GM12878 (cell line): ENCODE measurements at regions not wholly inside any gene's neighbourhood (a gene's known extent, or its start where the extent isn't known, plus 50 kb on each side); places are given as distances from the start of the nearest gene placed in this dataset.
A peak's percentile ranks its signal among the peaks of the same experiment; 100 is the strongest.

Source experiments
- ATAC-seq: fragments of 200-7000 bp; cut with Tn5 transposase; 3 replicates; pipeline ENCODE4 v1.9.1; 2020; ENCODE audit warnings: mild to moderate bottlenecking, moderate library complexity
- BruUV-seq: library from RNA; stranded (reverse); fragments of 400-500 nt; replicated peaks from 2 replicates; lab custom pipeline; 2021; lab: Mats Ljungman, UMichigan
- CTCF ChIA-PET: fragments of 300-600 bp; sonication (Branson Sonifier 250); formaldehyde crosslinking; extraction: SDS; loops from one replicate; lab custom pipeline; 2021; ENCODE audit warnings: inconsistent platforms; lab: Yijun Ruan, JAX
- POLR2A ChIA-PET: fragments of 350-600 bp; formaldehyde crosslinking; extraction: SDS; loops from one replicate; lab custom pipeline; 2021; ENCODE audit warnings: inconsistent platforms; lab: Charles Lee
- RAD21 ChIA-PET: fragments of 300-600 bp; sonication (Branson Sonifier 250); formaldehyde crosslinking; loops from one replicate; lab custom pipeline; 2023; ENCODE audit warnings: antibody characterized with exemption; ENCODE audit not compliant: unreplicated experiment; lab: Charles Lee
- SMC1A ChIA-PET: fragments of 300-600 bp; sonication (Branson Sonifier 250); formaldehyde crosslinking; loops from one replicate; lab custom pipeline; 2023; ENCODE audit not compliant: unreplicated experiment, uncharacterized antibody; lab: Charles Lee
- DNase-seq: peaks from one replicate; pipeline ENCODE4 v3.0.0-alpha.2; 2011; ENCODE audit warnings: low read depth, low spot score
- FAIRE-seq: peaks from 3 replicates; lab custom pipeline; 2011; peaks lifted over from hg19 to GRCh38; lab: Jason Lieb, UNC
- H2AFZ ChIP-seq: 2 replicates; pipeline ENCODE4 v1.6.0; 2011; ENCODE audit warnings: low read depth, low read length, control low read depth; ENCODE audit not compliant: control insufficient read depth
- H3K27ac ChIP-seq: 2 replicates; pipeline ENCODE4 v1.5.1; 2011; ENCODE audit warnings: control low read depth; ENCODE audit not compliant: control insufficient read depth, insufficient read depth
- H3K27me3 ChIP-seq, 2 experiments: replicated peaks in 1 of 2; 2 replicates each; pipeline versions ENCODE4 v1.6.0 to v1.6.1; 2011; ENCODE audit warnings: low read length in 1 of 2; ENCODE audit not compliant: control insufficient read depth in 2 of 2, insufficient read depth in 2 of 2
- H3K36me3 ChIP-seq, 2 experiments: 2 replicates each; pipeline ENCODE4 v1.5.1; 2011; ENCODE audit warnings: low read length in 1 of 2; ENCODE audit not compliant: control insufficient read depth in 2 of 2, insufficient read depth in 2 of 2
- H3K4me1 ChIP-seq: 2 replicates; pipeline ENCODE4 v1.6.1; 2011; ENCODE audit warnings: mild to moderate bottlenecking, low read length, moderate library complexity, mixed read lengths; ENCODE audit not compliant: control insufficient read depth, insufficient read depth
- H3K4me2 ChIP-seq: 2 replicates; pipeline ENCODE4 v1.6.0; 2011; ENCODE audit warnings: control low read depth; ENCODE audit not compliant: control insufficient read depth, insufficient read depth
- H3K4me3 ChIP-seq: fragments of 200-600 bp; sonication (generic); 2 replicates; pipeline ENCODE4 v1.5.1; 2016
- H3K79me2 ChIP-seq: 2 replicates; pipeline ENCODE4 v1.6.0; 2011; ENCODE audit warnings: low read length; ENCODE audit not compliant: control insufficient read depth, insufficient read depth
- H3K9ac ChIP-seq: 2 replicates; pipeline ENCODE4 v1.8.0; 2011; ENCODE audit warnings: low read length, control low read depth, mixed read lengths; ENCODE audit not compliant: control insufficient read depth, insufficient read depth
- H3K9me3 ChIP-seq: replicated peaks from 3 replicates; pipeline ENCODE4 v1.5.1; 2011; ENCODE audit warnings: mild to moderate bottlenecking, low read length; ENCODE audit not compliant: control insufficient read depth, insufficient read depth
- H4K20me1 ChIP-seq: 2 replicates; pipeline ENCODE4 v1.6.0; 2011; ENCODE audit not compliant: control insufficient read depth, insufficient read depth
- IKZF2 ChIP-seq, 2 experiments: fragments of 450-650 bp; IDR thresholded peaks; 2 replicates each; pipeline ENCODE4 v1.6.1; 2017; ENCODE audit warnings: mild to moderate bottlenecking in 2 of 2, moderate library complexity in 2 of 2
- PAX5 ChIP-seq: IDR thresholded peaks from 2 replicates; pipeline ENCODE4 v1.6.1; 2011; ENCODE audit warnings: low read depth, low read length, borderline replicate concordance
- SPI1 ChIP-seq: IDR thresholded peaks from 2 replicates; pipeline ENCODE4 v1.6.1; 2011; ENCODE audit warnings: low read depth, mild to moderate bottlenecking, low read length, moderate library complexity, borderline replicate concordance; ENCODE audit not compliant: insufficient read depth
- ZBTB11 ChIP-seq: fragments of 450-650 bp; formaldehyde crosslinking; IDR thresholded peaks from 2 replicates; pipeline ENCODE4 v1.5.0; 2022; ENCODE audit warnings: mild to moderate bottlenecking, missing genetic modification characterization
- ZNF687 ChIP-seq: fragments of 450-650 bp; IDR thresholded peaks from 2 replicates; pipeline ENCODE4 v1.6.1; 2017; ENCODE audit warnings: mild to moderate bottlenecking, moderate library complexity
- WGBS: methylation state at CpG from one replicate; pipeline ENCODE4 v1.1.6; 2016; ENCODE audit warnings: low lambda C conversion rate; ENCODE audit not compliant: insufficient replicate concordance, insufficient coverage; ENCODE audit errors: missing lambda C conversion rate; 5-methylcytosine and 5-hydroxymethylcytosine counted together
- in situ Hi-C: fragments of 300-500 bp; cut with MboI; formaldehyde crosslinking; loops from 9 replicates; pipeline ENCODE4 v1.14.3; 2018; ENCODE audit warnings: mixed read lengths
- intact Hi-C: fragments of 100-400 bp; cut with micrococcal nuclease; formaldehyde crosslinking; loops from one replicate; pipeline ENCODE4 v1.14.2; 2022; ENCODE audit not compliant: unreplicated experiment

GRCh38 chr12:92059960-92060359, 85.7 kb downstream of the BTG1 start:
- FAIRE-seq (no peak), DNase-seq (no peak), ATAC-seq (0 out of 3 replicates have a peak, but pooled peaks have one; percentile 12)
- Histone ChIP-seq H4K20me1 (no peaks in the 10 kb centered on the region), H3K4me3 (no peak overlapping the region), H3K79me2 (no peaks in the 10 kb centered on the region; the same call in 1 of the 2 replicates), H3K27ac (no peak overlapping the region), H3K9ac (no peak overlapping the region), H3K4me2 (no peak overlapping the region), H3K27me3 (no peaks in the 10 kb centered on the region), H3K36me3 (no peaks in the 10 kb centered on the region), H3K4me1 (peaks cover 25% of the 10 kb centered on the region), H3K9me3 (peaks cover 5% of the 10 kb centered on the region; the same call in 2 of the 3 replicates), H2AFZ (no peak overlapping the region)
- WGBS, result 97% methylated on average over 2 of the region's 2 CpGs
- SMC1A ChIA-PET, result interaction anchor here (0.6 to 7.9 kb wide), 12 partner anchors 10 to 248 kb away, joined by 3 to 95 read pairs (median 4); no protein-coding TSS in a partner anchor
- no TSS peak for BruUV-seq
- intact Hi-C loops, result no loop called here
- RAD21 ChIA-PET, result interaction anchor here (0.6 to 3.8 kb wide), 8 partner anchors 10 to 348 kb away, joined by 3 to 27 read pairs (median 3); no protein-coding TSS in a partner anchor
- TF ChIP-seq PAX5, result no peak
- 0 out of 4 replicates have a peak, but pooled peaks of 1 of the 2 experiments have one; percentile 18 for TF ChIP-seq IKZF2 (IDR thresholded peaks at IDR 0.05)
- in situ Hi-C loops, result no loop called here
- POLR2A ChIA-PET, result interaction anchor here (1.0 to 1.5 kb wide), 5 partner anchors 10 to 344 kb away, joined by 3 read pairs; no protein-coding TSS in a partner anchor
- CTCF ChIA-PET, result interaction anchor here (0.6 to 1.1 kb wide), 5 partner anchors 11 to 29 kb away, joined by 3 to 7 read pairs (median 4); no protein-coding TSS in a partner anchor

- CTCF ChIA-PET, result interaction anchor here (1.0 kb wide), 1 partner anchor 10 kb away, joined by 6 read pairs; no protein-coding TSS in a partner anchor
These were observed 87.0 kb downstream of the BTG1 start for GRCh38 chr12:92058664-92059063.

More at GRCh38 chr12:92058664-92059063, 87.0 kb downstream of the BTG1 start:
- Histone ChIP-seq H2AFZ (no peak overlapping the region; the same call in 1 of the 2 replicates), H4K20me1 (no peaks in the 10 kb centered on the region), H3K4me2 (no peak overlapping the region; the same call in 1 of the 2 replicates), H3K4me3 (no peak overlapping the region), H3K36me3 (no peaks in the 10 kb centered on the region), H3K9me3 (peaks cover 5% of the 10 kb centered on the region; the same call in 2 of the 3 replicates), H3K79me2 (no peaks in the 10 kb centered on the region), H3K9ac (no peak overlapping the region), H3K27ac (peak overlapping the region; percentile 19; the same call in 1 of the 2 replicates), H3K4me1 (peaks cover 20% of the 10 kb centered on the region), H3K27me3 (no peaks in the 10 kb centered on the region)
- ATAC-seq, result peak; percentile 75
- FAIRE-seq, result no peak
- no peak for DNase-seq
- ChIA-PET RAD21 (interaction anchor here (0.7 kb wide), 1 partner anchor 53 kb away, joined by 3 read pairs; no protein-coding TSS in a partner anchor), POLR2A (interaction anchor here (0.7 kb wide), 1 partner anchor 46 kb away, joined by 4 read pairs; no protein-coding TSS in a partner anchor), SMC1A (interaction anchor here (0.8 to 3.2 kb wide), 3 partner anchors 10 to 65 kb away, joined by 3 to 14 read pairs (median 4); no protein-coding TSS in a partner anchor)
- intact Hi-C loops, result no loop called here
- WGBS, result 96% methylated on average over 1 of the region's 1 CpG
- no TSS peak for BruUV-seq
- no peak for TF ChIP-seq ZBTB11 (CRISPR knock-in tag)
- TF ChIP-seq ZNF687, result peak; percentile 55; the same call in 1 of the 2 replicates
- TF ChIP-seq SPI1, result peak; percentile 15; the same call in 1 of the 2 replicates
- in situ Hi-C loops, result no loop called here
